ENCODE measurements at regions not wholly inside any gene's neighbourhood (a gene's known extent, or its start where the extent isn't known, plus 50 kb on each side); places are given as distances from the start of the nearest gene placed in this dataset.
A peak's percentile ranks its signal among the peaks of the same experiment; 100 is the strongest.

DNA sequence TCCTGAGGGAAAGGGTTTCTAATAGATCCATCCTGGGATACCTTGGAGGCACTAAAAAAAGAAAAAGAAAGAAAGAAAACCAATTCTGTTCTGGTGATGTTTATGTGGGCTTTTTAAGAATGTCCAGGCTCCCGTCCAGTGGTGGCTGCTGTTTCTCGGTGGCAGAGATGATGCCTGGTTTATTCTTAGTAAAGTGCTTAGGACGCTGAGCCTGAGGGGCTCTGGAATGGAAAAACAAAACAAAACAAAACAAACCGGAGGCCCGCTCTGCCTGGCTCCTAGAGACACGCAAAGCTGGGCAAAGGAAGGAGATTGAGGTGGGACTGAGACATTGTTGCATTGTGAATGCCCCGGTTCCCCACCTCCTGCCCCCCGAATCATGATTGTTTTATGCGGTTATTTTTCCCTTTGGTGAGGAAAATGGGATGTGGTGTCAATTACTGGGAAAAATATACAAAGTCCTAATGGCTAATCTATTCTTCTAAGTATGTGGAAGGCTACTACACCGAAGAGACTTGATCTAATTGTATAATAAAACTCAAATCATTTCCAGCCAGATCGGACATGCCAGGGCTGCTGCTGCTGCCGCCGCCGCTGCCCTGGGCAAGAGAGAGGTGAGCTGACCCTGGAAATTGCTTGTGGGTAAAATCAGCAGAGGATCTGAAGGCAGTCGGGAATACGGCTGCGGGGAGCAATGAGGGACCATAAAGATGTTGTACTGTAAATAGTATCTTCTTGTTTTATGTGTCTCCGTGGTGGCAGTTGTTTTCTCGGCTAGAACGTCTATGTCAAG lies 644.9 kb downstream of the CCDC171 start:
- ChIA-PET CTCF (no interaction called here), POLR2A (no interaction called here)
- no peak overlapping the region for H3K4me3 ChIP-seq (ENCODE audit: low read depth, low read length)
- TF ChIP-seq, protein P1, sequence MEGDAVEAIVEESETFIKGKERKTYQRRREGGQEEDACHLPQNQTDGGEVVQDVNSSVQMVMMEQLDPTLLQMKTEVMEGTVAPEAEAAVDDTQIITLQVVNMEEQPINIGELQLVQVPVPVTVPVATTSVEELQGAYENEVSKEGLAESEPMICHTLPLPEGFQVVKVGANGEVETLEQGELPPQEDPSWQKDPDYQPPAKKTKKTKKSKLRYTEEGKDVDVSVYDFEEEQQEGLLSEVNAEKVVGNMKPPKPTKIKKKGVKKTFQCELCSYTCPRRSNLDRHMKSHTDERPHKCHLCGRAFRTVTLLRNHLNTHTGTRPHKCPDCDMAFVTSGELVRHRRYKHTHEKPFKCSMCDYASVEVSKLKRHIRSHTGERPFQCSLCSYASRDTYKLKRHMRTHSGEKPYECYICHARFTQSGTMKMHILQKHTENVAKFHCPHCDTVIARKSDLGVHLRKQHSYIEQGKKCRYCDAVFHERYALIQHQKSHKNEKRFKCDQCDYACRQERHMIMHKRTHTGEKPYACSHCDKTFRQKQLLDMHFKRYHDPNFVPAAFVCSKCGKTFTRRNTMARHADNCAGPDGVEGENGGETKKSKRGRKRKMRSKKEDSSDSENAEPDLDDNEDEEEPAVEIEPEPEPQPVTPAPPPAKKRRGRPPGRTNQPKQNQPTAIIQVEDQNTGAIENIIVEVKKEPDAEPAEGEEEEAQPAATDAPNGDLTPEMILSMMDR (IDR thresholded peaks at IDR 0.05; ENCODE audit: insufficient read depth, low read length, missing control alignments), result no peak
- no peak for DNase-seq (ENCODE audit: low read depth, low spot score)

DNA sequence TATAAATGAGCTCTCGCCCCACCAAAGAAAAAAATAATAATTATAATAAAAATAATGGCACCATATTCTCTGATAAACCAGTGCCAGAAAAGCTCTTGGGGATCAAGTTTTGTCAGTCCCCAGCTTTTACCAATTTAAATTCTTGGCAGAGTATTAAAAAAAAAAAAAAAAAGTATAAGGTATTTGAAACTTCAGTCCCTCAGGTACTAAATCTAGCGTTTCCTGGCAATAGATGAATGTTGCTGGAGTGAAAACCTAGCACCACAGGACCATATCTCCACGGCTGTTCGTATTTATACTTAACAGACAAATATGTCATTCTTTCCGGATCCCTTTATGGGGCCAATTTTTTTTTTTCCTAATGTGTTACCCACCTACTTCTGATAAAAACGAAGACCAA lies 646.2 kb downstream of the CCDC171 start:
- no peak for DNase-seq (ENCODE audit: low read depth, low spot score)
- ChIA-PET CTCF (no interaction called here), POLR2A (no interaction called here)
- TF ChIP-seq, protein P1 (IDR thresholded peaks at IDR 0.05; ENCODE audit: insufficient read depth, low read length, missing control alignments), result no peak
- no peak overlapping the region for H3K4me3 ChIP-seq (ENCODE audit: low read depth, low read length)

DNA sequence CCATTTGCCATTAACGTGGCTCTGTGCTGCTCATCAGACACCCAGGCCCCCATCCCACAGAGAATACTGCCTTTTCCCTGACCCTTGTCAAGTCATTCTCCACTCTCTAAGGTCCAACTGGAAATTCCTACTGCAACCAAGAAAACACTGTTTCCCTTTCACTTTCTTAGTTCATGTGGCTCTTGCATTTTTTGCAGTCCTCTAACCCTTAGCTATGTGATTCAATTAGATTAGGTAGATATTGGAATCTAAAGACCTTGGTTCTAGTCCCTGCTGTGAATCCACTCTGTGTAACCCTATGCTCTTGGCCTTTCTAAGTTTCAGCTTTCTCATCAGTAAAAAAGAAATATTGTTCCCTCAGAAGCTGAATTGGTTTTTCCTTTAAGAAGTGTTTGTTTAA lies 649.4 kb downstream of the CCDC171 start:
- POLR2A ChIA-PET, result interaction anchor here (1.9 kb wide), 1 partner anchor 12 kb away, joined by 13 read pairs; no protein-coding TSS in a partner anchor
- CTCF ChIA-PET, result no interaction called here
- no peak overlapping the region for H3K4me3 ChIP-seq (ENCODE audit: low read depth, low read length)
- no peak for DNase-seq (ENCODE audit: low read depth, low spot score)
- TF ChIP-seq, protein P1 (IDR thresholded peaks at IDR 0.05; ENCODE audit: insufficient read depth, low read length, missing control alignments), result no peak

DNA sequence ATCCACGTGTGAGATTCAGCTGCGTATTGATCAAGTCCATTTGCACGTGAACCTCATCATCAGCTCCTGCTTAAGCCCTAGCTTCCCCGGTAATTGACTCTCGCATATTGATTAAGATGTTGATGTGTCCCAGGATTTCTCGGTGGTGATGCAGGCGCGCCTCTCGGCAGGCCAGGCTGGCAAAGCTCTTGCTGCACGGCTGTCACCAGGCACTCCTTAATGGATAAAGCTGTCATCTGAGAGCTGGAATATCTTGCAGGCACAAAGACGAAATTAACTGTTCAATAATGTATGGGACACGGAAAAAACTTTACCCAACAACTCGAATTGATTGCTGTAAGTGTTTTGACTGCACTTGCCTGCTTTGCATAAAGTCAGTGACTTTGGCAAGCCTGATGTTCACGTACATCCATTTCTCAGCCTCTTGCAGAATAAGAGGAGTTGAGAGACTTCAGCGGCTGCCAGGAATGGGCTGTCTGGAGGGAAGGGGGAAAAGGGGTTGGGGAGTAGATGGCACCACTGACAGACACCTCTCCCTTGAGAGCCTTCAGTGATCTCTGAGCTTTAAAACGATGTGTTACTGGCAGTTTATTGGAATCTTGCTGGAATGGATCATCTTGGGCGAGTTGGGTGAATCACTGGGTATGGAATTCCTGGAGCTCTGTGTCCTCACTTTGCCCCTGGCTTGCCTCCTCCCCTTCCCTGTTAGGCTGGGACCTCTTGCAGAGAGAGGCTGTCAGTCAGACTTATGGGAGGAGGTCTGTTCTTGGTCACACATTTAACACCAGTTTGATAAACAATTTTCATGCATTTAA lies 650.3 kb downstream of the CCDC171 start:
- peak; percentile 88 for DNase-seq (ENCODE audit: low read depth, low spot score)
- TF ChIP-seq, protein P1 (IDR thresholded peaks at IDR 0.05; ENCODE audit: insufficient read depth, low read length, missing control alignments), result no peak
- CTCF ChIA-PET, result interaction anchor here (1.4 kb wide), 1 partner anchor 11 kb away, joined by 3 read pairs; no protein-coding TSS in a partner anchor
- POLR2A ChIA-PET, result interaction anchor here (1.9 kb wide), 1 partner anchor 11 kb away, joined by 13 read pairs; no protein-coding TSS in a partner anchor
- H3K4me3 ChIP-seq (ENCODE audit: low read depth, low read length), result no peak overlapping the region

DNA sequence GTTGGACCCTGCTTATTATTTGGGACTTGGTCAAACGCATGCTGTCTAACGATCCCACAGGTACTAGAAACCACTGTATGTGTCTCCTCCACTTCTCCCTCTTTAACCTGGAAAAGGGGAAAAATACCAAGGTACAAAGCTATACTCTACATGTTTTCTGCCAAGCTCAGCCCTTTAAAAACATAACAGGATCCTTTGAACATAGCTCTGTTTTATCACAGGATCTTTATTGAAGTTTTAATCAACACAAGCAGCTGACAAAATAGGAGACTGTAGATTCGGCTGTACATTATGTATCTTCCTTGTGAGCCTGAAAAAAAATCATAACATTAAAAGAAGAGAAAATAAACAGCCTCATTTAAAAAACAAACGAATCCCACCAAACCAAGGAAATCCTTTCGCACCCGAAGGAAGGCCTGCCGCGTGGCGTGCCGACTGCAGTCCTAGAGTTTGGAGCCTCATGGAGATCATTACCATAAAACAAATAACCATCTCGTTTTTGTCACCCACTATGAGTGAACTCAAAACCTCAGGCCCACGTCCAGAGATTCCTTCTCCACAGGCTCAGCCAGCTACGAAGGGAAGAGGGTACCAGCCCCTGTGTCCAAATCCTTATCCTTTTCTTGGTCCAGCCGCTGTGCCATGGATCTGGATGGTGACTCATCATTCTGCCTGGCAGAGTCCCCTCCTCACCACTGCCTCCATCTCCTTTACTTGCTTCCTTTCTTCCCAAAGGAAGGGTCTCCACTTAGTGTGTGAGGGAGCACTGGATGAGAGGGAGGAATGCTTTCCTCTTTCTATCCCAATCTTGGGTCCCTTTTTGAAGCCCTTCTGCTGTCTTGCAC lies 651.1 kb downstream of the CCDC171 start:
- H3K4me3 ChIP-seq (ENCODE audit: low read depth, low read length), result no peak overlapping the region
- TF ChIP-seq, protein P1 (IDR thresholded peaks at IDR 0.05; ENCODE audit: insufficient read depth, low read length, missing control alignments), result no peak
- POLR2A ChIA-PET, result interaction anchor here (1.9 kb wide), 1 partner anchor 10 kb away, joined by 13 read pairs; no protein-coding TSS in a partner anchor
- DNase-seq (ENCODE audit: low read depth, low spot score), result no peak
- CTCF ChIA-PET, result interaction anchor here (1.4 kb wide), 1 partner anchor 10 kb away, joined by 3 read pairs; no protein-coding TSS in a partner anchor

Measured in AG04449 (cell line).